Myocyte (in vitro differentiated cells): ENCODE measurements at regions not wholly inside any gene's neighbourhood (a gene's known extent, or its start where the extent isn't known, plus 50 kb on each side); places are given as distances from the start of the nearest gene placed in this dataset.
"Not testable (repeated sequence)": the region's sequence is repeated elsewhere in the genome, so short reads cannot be mapped to it uniquely, and the experiment has no call there.

ENCODE experiments used
- DNase-seq: peaks from one replicate; pipeline ENCODE4 v3.0.0-alpha.2; 2012; ENCODE audit warnings: low read depth

- DNase-seq: no peak
Measured at GRCh38 chr3:181333394-181333793, 343.9 kb upstream of the DNAJC19 start.

DNA sequence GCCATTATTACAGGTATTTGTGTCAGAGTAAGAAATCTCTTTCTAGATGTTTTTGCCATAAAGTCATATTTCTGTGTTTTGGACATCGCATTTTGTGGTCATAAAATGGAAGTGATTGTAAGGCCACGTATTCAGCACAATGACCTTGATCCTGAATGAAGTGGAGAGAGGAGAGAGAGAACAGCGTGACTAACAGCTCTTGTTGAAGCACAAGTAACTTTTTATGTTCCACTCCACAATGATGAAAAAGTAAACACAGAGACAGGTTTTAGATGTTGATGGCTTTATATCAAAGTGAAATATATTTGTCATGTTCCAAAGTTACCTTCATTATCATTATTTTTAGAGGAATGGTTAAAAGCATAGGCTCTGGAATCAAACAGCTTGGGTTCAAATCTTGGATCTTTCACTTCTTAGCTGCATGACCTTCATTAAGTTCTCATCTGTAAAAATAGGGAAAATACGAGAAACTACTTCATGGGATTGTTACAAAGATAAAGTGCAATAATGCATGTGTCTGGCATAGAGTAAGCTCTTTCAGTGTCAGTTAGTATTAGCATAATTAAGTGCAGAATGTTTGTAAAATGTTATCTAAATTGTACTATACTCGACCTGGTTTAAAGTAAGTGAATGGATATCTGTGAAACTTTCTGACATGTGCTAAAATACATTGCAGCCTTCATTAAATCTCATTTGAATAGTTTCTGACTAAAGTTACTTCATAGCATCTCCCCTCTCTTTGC is 341.5 kb upstream of the DNAJC19 start:
- DNase-seq: no peak

DNA sequence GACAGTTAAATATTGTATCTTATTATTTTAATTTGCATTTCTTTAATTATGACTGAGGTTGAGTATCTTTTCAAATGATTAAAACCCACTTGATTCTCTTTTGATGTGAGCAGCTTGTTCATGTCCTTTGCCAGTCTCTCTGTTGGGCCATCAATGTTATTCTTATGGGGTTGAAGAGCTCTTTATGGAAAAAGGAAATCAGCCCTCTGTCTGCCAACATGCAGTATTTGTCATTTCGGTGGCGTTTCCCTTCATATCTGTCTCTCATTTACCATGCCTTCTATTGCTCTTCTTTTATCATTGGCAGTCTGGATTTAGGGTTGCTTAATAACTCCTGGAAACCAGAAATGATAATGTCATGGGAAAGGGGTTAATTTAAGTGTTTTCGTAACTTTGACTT is 340.7 kb upstream of the DNAJC19 start:
- no peak for DNase-seq

DNA sequence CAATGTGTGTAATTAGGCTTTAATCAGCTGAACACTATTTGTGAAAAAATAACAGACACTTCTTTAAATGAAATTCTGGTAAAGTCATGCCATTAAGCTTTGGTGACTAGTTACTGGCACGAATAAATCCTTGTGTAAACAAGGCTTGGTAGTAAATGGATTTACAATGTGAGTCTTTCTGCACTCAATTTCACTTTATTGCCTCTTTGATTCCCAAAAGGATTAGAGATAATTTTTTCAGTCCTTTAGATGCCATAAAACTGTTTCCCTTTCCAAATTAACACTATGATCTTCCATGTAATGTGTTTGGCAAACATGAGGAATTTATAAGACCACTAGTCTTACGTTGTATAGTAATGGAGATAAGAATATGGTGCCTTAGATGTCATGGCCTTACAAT is 339.5 kb upstream of the DNAJC19 start:
- no peak for DNase-seq

- no peak for DNase-seq
Measured at GRCh38 chr3:181328346-181328745, 338.8 kb upstream of the DNAJC19 start.

GRCh38 chr3:181327349-181327748 is 337.8 kb upstream of the DNAJC19 start:
- no peak for DNase-seq

- peak; percentile 1 for DNase-seq
Measured at GRCh38 chr3:181326637-181327223, 337.2 kb upstream of the DNAJC19 start.

GRCh38 chr3:181324516-181324915 is 335.0 kb upstream of the DNAJC19 start:
- DNase-seq: not testable (repeated sequence)

DNA sequence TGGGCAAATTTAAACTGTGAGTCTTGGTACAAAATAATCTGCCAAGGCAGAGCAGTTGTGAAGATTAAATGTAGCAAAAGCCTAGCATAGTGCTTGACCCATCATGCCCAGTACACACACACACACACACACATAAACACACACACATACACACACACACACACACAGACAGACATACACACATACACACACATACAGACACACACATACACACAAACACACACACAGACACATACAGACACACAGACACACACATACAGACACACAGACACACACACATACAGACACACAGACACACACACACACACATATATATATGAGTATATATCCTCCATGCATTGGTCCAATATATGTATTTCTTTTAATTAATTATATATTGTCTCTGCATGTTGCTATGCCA is 328.8 kb upstream of the DNAJC19 start:
- DNase-seq: no peak

- no peak for DNase-seq
Measured at GRCh38 chr3:181317508-181317907, 328.0 kb upstream of the DNAJC19 start.

GRCh38 chr3:181316482-181316881 is 326.9 kb upstream of the DNAJC19 start:
- DNase-seq: peak; percentile 8

GRCh38 chr3:181313335-181313734 is 323.8 kb upstream of the DNAJC19 start:
- no peak for DNase-seq

- DNase-seq: no peak
Measured at GRCh38 chr3:181311186-181311585, 321.6 kb upstream of the DNAJC19 start.

DNA sequence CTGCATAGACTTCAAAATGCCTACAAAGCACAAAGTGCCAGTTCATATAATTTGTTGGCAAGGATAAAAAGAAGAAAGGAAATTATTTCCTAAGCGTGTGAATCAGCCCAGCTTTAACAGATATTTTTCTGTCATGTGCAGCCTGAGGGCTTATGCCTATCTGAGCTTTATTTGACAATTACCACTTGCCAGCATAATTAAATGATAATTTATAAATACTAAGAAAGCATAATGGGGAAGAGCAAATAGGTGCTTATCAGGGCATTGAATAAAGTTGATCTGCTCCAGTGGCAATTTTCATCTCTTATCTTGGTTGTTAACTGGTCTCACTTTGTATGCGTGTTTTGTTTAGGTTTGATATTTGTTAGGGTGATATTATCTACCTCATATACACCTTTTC is 313.4 kb upstream of the DNAJC19 start:
- no peak for DNase-seq

DNA sequence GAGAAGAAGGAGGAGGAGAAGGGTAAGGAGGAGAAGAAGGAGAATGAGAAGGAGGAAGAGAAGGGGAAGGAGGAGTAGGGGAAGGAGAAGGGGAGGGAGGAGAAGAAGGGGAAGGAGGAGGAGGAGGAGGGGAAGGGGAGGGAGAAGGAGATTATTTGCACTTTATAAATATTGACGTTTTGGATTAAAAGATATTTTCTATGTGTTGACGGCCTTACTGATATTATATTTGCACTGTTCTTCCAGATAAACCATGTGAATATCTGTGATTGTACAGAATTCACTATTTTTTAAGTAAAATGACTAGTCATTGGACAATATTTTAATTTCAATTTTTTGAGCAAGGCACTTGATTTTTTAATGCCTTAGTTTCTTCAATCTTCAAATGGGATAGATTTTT is 310.5 kb upstream of the DNAJC19 start:
- no peak for DNase-seq

DNA sequence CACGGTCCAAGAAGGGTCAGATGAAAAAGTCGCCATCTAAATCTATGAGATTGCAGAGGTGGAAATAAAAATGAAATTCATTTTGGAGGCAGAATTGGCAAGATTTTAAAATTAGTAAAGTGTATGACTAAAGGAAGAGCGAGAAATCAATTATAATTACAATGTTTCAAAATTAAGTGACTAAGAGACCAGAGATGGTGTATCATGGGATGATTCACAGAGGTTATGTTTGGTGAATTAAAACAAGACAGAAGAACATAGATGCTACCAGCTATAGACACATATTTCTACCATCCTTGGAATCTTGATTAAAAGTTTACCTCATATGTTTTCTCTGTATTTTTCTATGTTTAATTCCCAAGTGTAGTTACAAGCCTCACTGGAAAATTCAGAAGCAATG is 308.9 kb upstream of the DNAJC19 start:
- no peak for DNase-seq

GRCh38 chr3:181292984-181293383 is 303.4 kb upstream of the DNAJC19 start:
- DNase-seq: no peak

DNA sequence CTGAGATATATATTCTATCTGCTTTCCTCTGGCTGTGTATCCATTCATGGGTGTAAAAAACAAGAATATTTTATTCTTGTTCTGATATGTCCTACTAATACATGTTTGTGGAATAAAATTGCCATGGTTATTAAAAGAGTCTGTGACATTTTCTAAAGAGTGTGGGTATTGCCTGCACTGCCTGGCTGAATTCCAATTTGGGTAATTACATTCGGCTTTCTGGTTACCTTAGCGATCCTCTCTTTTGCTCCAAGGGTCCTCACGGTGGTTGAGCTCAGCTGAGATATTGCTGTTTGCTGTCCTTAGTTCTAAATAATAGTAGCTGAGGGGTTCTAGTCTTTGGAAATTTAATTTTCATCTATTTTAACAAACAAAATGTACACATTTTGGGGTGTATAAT is 301.4 kb upstream of the DNAJC19 start:
- DNase-seq: no peak

DNA sequence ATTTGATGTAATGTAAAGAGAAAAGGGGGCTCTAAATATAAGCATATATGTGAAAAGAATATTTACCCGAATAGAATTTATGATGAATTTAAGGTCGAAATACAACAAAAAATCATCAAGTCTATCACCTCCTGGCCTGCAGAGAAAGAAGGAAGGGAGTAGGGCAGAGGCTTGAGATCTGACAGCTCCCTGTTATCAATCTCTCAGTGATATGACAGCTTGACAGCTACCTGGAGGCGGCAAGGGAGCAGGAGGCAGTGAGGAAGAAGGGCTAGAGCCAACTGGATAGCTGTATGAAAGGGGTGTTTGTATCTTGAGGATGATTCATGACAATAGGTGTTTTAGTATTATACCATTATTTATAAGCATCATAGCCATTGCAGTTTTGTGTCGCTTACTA is 299.8 kb upstream of the DNAJC19 start:
- no peak for DNase-seq

- no peak for DNase-seq
Measured at GRCh38 chr3:181288145-181288544, 298.6 kb upstream of the DNAJC19 start.

- no peak for DNase-seq
Measured at GRCh38 chr3:181279239-181279565, 289.7 kb upstream of the DNAJC19 start.

- DNase-seq: no peak
Measured at GRCh38 chr3:181278468-181279238, 289.1 kb upstream of the DNAJC19 start.
